RWPE1 (cell line): ENCODE measurements at regions not wholly inside any gene's neighbourhood (a gene's known extent, or its start where the extent isn't known, plus 50 kb on each side); places are given as distances from the start of the nearest gene placed in this dataset.
"Not testable (repeated sequence)": the region's sequence is repeated elsewhere in the genome, so short reads cannot be mapped to it uniquely, and the experiment has no call there.

Experiments used
- CTCF ChIA-PET: fragments of 350-600 bp; sonication (Branson Sonifier 250); formaldehyde crosslinking; extraction: SDS; loops from one replicate; lab custom pipeline; 2021; lab: Yijun Ruan, JAX
- POLR2A ChIA-PET: fragments of 400-600 bp; formaldehyde crosslinking; extraction: SDS; loops from one replicate; lab custom pipeline; 2020; ENCODE audit warnings: antibody characterized with exemption; ENCODE audit not compliant: low non-redundant PET; lab: Yijun Ruan, JAX
- DNase-seq: peaks from one replicate; pipeline ENCODE4 v3.0.0; 2012; ENCODE audit warnings: low spot score
- H3K27ac ChIP-seq: fragments of 450-650 bp; 2 replicates; pipeline ENCODE4 v1.5.1; 2017
- TF ChIP-seq, protein P1 (sequence below): fragments of 450-650 bp; conservative IDR thresholded peaks from 2 replicates; pipeline ENCODE4 v1.5.1; 2017; ENCODE audit warnings: low read depth, mild to moderate bottlenecking

DNA sequence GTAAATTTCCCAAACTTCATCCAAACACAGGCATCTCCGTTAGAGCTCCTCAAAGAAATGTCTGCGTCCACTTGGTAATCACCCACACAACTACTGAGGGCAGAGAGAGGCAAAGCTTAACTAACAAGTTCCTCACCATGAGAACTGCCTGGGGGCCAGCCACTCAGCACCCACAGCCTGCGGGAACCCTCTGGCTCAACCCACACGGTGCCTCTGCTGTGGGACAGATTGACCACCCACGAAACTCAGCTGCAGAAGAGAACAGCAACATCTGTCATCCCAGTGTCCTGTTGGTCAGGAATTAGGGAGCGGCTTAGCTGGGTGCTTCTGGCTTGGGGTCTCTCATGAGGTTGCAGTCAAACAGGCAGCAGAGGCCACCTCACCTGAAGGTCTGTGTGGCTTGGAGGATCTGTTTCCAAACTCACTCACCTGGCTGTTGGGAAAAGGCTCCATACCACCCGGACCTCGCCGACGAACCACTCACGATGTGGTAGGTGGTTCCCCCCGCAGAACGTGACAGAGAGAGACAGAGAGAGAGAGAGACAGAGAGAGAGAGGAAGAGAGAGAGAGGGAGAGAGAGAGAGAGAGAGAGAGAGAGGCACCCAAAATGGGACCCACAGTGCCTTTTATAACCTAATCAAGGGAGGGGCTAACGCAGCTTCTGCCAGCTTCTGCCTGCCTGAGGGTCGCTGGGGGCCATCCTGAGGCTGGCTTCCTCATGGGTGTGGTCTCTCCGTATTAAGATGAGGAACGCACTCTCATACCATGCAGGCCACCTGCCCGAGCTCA, 103.5 kb downstream of the OLFM1 start:
- POLR2A ChIA-PET, result no interaction called here
- TF ChIP-seq, protein P1, sequence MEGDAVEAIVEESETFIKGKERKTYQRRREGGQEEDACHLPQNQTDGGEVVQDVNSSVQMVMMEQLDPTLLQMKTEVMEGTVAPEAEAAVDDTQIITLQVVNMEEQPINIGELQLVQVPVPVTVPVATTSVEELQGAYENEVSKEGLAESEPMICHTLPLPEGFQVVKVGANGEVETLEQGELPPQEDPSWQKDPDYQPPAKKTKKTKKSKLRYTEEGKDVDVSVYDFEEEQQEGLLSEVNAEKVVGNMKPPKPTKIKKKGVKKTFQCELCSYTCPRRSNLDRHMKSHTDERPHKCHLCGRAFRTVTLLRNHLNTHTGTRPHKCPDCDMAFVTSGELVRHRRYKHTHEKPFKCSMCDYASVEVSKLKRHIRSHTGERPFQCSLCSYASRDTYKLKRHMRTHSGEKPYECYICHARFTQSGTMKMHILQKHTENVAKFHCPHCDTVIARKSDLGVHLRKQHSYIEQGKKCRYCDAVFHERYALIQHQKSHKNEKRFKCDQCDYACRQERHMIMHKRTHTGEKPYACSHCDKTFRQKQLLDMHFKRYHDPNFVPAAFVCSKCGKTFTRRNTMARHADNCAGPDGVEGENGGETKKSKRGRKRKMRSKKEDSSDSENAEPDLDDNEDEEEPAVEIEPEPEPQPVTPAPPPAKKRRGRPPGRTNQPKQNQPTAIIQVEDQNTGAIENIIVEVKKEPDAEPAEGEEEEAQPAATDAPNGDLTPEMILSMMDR, result no peak
- H3K27ac ChIP-seq, result no peak overlapping the region
- DNase-seq, result no peak
- CTCF ChIA-PET, result no interaction called here

DNA sequence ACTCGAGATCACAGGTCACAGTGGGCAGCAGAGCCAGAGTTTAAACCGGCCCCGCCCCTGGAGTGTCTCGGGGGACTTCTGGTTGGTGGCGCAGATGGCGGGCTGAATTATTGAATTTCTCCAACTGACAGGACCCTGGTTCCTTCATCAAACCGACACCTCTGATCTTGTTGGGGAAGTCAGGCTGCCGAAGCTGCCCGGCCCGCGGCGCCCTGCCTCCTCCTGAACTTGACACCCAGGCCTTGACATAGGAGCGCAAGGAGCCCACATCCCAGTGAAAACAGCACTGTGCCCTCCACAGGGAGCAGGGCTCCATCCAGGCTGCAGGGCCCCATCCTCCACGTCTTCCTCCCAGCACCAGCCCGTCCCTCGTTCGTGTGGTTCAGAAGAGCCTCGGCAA, 105.2 kb downstream of the OLFM1 start:
- CTCF ChIA-PET, result no interaction called here

DNA sequence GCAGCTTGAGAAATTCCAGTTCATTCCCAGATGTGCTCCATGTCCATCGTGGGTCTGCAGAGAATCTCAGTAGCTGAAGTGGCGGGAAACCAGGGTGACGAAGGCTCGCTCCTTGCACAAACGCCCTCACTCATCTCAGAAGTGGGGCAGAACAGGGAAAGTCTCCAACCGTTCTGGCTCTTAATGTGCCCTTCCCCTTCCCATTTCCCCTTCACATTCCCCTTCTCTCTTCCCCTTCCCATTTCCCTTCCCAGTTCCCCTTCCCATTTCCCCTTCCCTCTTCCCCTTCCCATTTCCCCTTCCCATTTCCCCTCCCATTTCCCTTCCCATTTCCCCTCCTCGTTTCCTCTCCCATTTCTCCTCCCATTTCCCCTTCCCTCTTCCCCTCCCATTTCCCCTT, 108.5 kb downstream of the OLFM1 start:
- POLR2A ChIA-PET, DNase-seq: not testable (repeated sequence)

More for the DNA sequence above, 105.2 kb downstream of the OLFM1 start:
- POLR2A ChIA-PET, result no interaction called here
- H3K27ac ChIP-seq, result no peak overlapping the region
- no peak for DNase-seq
- TF ChIP-seq, protein P1, result no peak

DNA sequence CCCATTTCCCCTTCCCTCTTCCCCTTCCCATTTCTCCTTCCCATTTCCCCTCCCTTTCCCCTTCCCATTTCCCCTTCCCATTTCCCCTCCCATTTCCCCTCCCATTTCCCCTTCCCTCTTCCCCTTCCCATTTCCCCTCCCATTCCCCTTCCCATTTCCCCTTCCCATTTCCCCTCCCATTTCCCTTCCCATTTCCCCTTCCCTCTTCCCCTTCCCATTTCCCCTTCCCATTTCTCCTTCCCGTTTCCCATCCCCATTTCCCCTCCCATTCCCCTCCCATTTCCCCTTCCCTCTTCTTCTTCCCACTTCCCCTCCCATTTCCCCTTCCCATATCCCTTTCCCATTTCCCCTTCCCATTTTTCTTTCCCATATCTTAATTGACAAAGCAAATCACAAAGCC, 109.0 kb downstream of the OLFM1 start:
- CTCF ChIA-PET, result no interaction called here
- POLR2A ChIA-PET, result no interaction called here
- no peak for DNase-seq
- no peak overlapping the region for H3K27ac ChIP-seq
- TF ChIP-seq, protein P1, result no peak

More for the DNA sequence above, 108.5 kb downstream of the OLFM1 start:
- H3K27ac ChIP-seq, CTCF ChIA-PET: not testable (repeated sequence)

DNA sequence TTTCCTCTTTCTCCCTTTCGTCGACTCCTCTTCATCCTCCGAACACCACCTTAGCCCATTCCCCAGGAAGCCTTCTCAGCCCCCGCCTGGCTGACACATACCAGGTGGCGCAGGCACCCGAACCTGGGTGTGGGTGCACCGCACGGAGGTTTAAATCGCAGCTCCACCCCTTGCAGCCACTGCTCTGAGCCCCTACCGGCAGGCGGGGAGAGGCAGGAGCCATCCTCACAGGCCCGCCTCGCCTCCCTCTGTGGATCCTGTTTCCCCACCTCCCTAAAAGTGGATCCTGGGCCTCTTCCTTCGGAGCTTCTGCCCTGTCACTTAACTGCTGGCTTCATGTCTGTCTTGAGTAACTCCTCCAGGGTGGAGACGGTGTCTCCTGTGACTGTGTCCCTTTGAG, 110.7 kb downstream of the OLFM1 start:
- H3K27ac ChIP-seq, result no peak overlapping the region
- TF ChIP-seq, protein P1, result no peak
- CTCF ChIA-PET, result no interaction called here
- POLR2A ChIA-PET, result no interaction called here
- no peak for DNase-seq

DNA sequence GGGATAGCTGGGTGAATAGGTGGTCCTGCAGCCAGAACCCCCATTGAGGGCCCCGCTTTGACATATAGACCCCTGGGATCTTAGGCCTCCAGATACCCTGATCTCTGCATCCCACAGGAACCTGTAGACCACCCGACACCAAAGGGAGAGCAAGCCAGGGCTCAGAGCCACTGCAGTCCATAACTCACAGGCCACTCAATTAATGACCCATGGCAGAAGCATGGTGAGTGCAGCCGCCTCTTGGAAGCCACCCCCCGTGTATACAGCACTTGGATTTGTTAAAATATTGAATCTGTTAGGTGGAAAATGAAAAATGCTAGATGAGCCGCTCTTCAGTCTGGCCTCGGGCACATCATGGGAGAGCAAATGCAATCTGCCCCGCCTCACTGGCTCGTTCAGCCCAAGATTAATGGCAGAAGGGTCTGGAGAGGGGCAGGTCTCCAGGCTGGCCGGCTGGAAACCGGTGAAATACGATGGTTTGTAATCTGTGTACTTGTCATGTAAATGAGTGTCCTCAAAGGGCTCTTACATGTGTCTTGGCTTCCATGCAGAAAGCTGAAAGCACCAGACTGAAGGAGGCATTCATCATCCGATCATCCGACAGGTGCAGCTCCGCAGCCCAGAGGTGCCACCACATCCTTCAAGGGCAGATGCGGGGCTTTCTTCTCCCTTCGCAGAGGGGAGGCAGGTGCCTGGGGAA, 111.3 kb downstream of the OLFM1 start:
- TF ChIP-seq, protein P1, result no peak
- ChIA-PET POLR2A (no interaction called here), CTCF (no interaction called here)
- no peak overlapping the region for H3K27ac ChIP-seq
- no peak for DNase-seq

DNA sequence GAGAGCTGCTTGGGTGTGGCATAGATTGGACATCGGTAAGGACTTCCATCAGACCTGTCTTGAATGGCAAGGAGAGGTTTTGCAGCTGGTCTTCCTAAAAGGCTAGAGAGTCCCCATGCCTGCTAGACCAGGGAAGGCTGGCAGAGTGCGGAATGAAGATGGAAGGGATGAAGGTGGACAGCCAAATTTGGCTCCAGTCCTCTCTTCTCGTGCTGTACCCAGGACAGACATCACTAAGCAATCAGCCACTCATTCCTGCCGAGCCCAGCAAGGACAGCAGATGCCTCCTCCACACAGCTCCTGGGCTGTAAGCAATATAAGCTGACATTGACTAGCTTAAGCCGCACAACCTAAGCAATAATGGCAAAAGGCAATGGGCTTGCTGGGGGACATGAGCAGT, 112.0 kb downstream of the OLFM1 start:
- H3K27ac ChIP-seq, result no peak overlapping the region
- TF ChIP-seq, protein P1, result no peak
- ChIA-PET POLR2A (no interaction called here), CTCF (no interaction called here)
- no peak for DNase-seq
